K562 (cell line): ENCODE measurements at regions not wholly inside any gene's neighbourhood (a gene's known extent, or its start where the extent isn't known, plus 50 kb on each side); places are given as distances from the start of the nearest gene placed in this dataset.

Experiments
- ATAC-seq: fragments of 200-7000 bp; cut with Tn5 transposase; 3 replicates; pipeline ENCODE4 v1.9.1; 2020; ENCODE audit warnings: moderate library complexity
- BruUV-seq: library from RNA; stranded (reverse); fragments of 400-500 nt; replicated peaks from 2 replicates; lab custom pipeline; 2021; lab: Mats Ljungman, UMichigan
- CTCF ChIA-PET: fragments of 300-600 bp; formaldehyde crosslinking; extraction: SDS; loops from one replicate; lab custom pipeline; 2021; ENCODE audit warnings: low intra/inter-chr PET ratio; lab: Yijun Ruan, JAX
- POLR2A ChIA-PET: fragments of 300-600, 350-650 bp; sonication (Branson Sonifier 250); formaldehyde crosslinking; extraction: SDS; loops from one replicate; lab custom pipeline; 2021; ENCODE audit warnings: antibody characterized with exemption, inconsistent platforms; lab: Yijun Ruan, JAX
- DNase-seq, 4 experiments: peaks; one replicate each; pipeline versions ENCODE4 v3.0.0 to v3.0.0-alpha.2; 2011 to 2018; ENCODE audit warnings: low spot score in 3 of 4, mixed read lengths in 3 of 4; ENCODE audit errors: extremely low read depth in 1 of 4
- FAIRE-seq: peaks from 2 replicates; lab custom pipeline; 2011; peaks lifted over from hg19 to GRCh38; lab: Jason Lieb, UNC
- H2AFZ ChIP-seq: 2 replicates; pipeline ENCODE4 v1.6.0; 2011; ENCODE audit warnings: low read depth, low read length, control low read depth, inconsistent platforms
- H3K27ac ChIP-seq: fragments of 200-600 bp; 3 replicates; pipeline ENCODE4 v1.8.0; 2011; ENCODE audit warnings: low read depth, mild to moderate bottlenecking, control low read depth, inconsistent platforms, low read length, moderate library complexity, mixed read lengths; ENCODE audit errors: extremely low read depth
- H3K27me3 ChIP-seq, 2 experiments: fragments of 300-600 bp in 1 of 2; 2 replicates in 1 of 2; 3 replicates in 1 of 2; pipeline versions ENCODE4 v1.6.0 to v1.8.0; 2011; ENCODE audit warnings: inconsistent platforms in 2 of 2, low read length in 2 of 2, mild to moderate bottlenecking in 1 of 2, mixed read lengths in 1 of 2, moderate library complexity in 1 of 2; ENCODE audit not compliant: control insufficient read depth in 2 of 2, insufficient read depth in 2 of 2
- H3K36me3 ChIP-seq: fragments of 300-600 bp; 3 replicates; pipeline ENCODE4 v1.8.0; 2011; ENCODE audit warnings: mild to moderate bottlenecking, low read length, inconsistent platforms; ENCODE audit not compliant: control insufficient read depth, insufficient read depth
- H3K4me1 ChIP-seq, 2 experiments: fragments of 200-600 bp in 1 of 2; replicated peaks in 1 of 2; 2 replicates in 1 of 2; 3 replicates in 1 of 2; pipeline versions ENCODE4 v1.5.1 to v1.8.0; 2011; ENCODE audit warnings: inconsistent platforms in 2 of 2, low read length in 2 of 2, mild to moderate bottlenecking in 1 of 2, mixed read lengths in 1 of 2, moderate library complexity in 1 of 2; ENCODE audit not compliant: control insufficient read depth in 2 of 2, insufficient read depth in 2 of 2
- H3K4me2 ChIP-seq: 2 replicates; pipeline ENCODE4 v1.6.1; 2011; ENCODE audit warnings: low read length, control low read depth, inconsistent platforms, mixed read lengths; ENCODE audit not compliant: insufficient read depth
- H3K4me3 ChIP-seq: fragments of 200-600 bp; sonication (generic), shearing (Covaris generic); 2 replicates; pipeline ENCODE4 v1.5.1; 2016; ENCODE audit warnings: control low read depth, inconsistent platforms
- H3K79me2 ChIP-seq: fragments of 200-600 bp; 3 replicates; pipeline ENCODE4 v1.8.0; 2011; ENCODE audit warnings: low read length, inconsistent platforms; ENCODE audit not compliant: control insufficient read depth, insufficient read depth
- H3K9ac ChIP-seq, 2 experiments: 2 replicates each; pipeline versions ENCODE4 v1.6.0 to v1.6.1; 2011; ENCODE audit warnings: low read depth in 2 of 2, low read length in 2 of 2, control low read depth in 1 of 2, inconsistent platforms in 1 of 2, mild to moderate bottlenecking in 1 of 2, mixed read lengths in 1 of 2; ENCODE audit not compliant: insufficient read depth in 1 of 2
- H3K9me1 ChIP-seq: one replicate; pipeline ENCODE4 v1.6.0; 2011; ENCODE audit warnings: inconsistent platforms, mild to moderate bottlenecking, low read length, moderate library complexity; ENCODE audit not compliant: control insufficient read depth, insufficient read depth
- H3K9me3 ChIP-seq: replicated peaks from 2 replicates; pipeline ENCODE4 v1.5.1; 2011; ENCODE audit warnings: low read depth, low read length, inconsistent platforms; ENCODE audit not compliant: control insufficient read depth, insufficient read depth
- H4K20me1 ChIP-seq: replicated peaks from 2 replicates; pipeline ENCODE4 v1.6.1; 2011; ENCODE audit warnings: low read length, inconsistent platforms, mixed read lengths; ENCODE audit not compliant: control insufficient read depth, insufficient read depth
- CREB1 ChIP-seq, 2 experiments: sonication (generic) in 1 of 2; formaldehyde crosslinking in 1 of 2; IDR thresholded peaks; 2 replicates each; pipeline versions ENCODE4 v1.6.1 to v1.8.0; 2012 to 2022; ENCODE audit warnings: inconsistent platforms in 1 of 2, mild to moderate bottlenecking in 1 of 2, missing genetic modification reagents in 1 of 2, moderate library complexity in 1 of 2
- EGR1 ChIP-seq: fragments of 450-650 bp; conservative IDR thresholded peaks from 2 replicates; pipeline ENCODE4 v1.6.1; 2017; ENCODE audit warnings: mild to moderate bottlenecking
- HMGN3 ChIP-seq: IDR thresholded peaks from 2 replicates; pipeline ENCODE4 v1.6.1; 2011; ENCODE audit warnings: borderline replicate concordance, low read depth, mild to moderate bottlenecking, mixed read lengths, low read length; ENCODE audit not compliant: insufficient read length; ENCODE audit errors: extremely low read depth
- MITF ChIP-seq: IDR thresholded peaks from 2 replicates; pipeline ENCODE4 v1.6.1; 2014; ENCODE audit warnings: antibody characterized with exemption
- POLR2H ChIP-seq: IDR thresholded peaks from 2 replicates; pipeline ENCODE4 v1.6.1; 2016; ENCODE audit warnings: missing genetic modification characterization, low read depth, mild to moderate bottlenecking, control low read depth, missing compliant biosample characterization, moderate library complexity
- RBFOX2 ChIP-seq: fragments of 200-400 bp; formaldehyde crosslinking; IDR thresholded peaks from 2 replicates; pipeline ENCODE4 v1.6.1; 2017; ENCODE audit warnings: low read depth, mild to moderate bottlenecking, low read length, moderate library complexity
- RREB1 ChIP-seq: fragments of 250-450 bp; sonication (Bioruptor Pico); IDR thresholded peaks from 2 replicates; pipeline ENCODE4 v1.4.0; 2020
- SRF ChIP-seq, 2 experiments: fragments of 250-450, 450-650 bp in 1 of 2; sonication (Bioruptor Pico) in 1 of 2; sonication (generic) in 1 of 2; formaldehyde crosslinking; IDR thresholded peaks; 2 replicates each; pipeline versions ENCODE4 v1.5.0 to v1.5.1; 2020 to 2022; ENCODE audit warnings: mild to moderate bottlenecking in 1 of 2, missing genetic modification reagents in 1 of 2
- TEAD4 ChIP-seq, 2 experiments: sonication (generic) in 1 of 2; formaldehyde crosslinking in 1 of 2; IDR thresholded peaks; 2 replicates each; pipeline versions ENCODE4 v1.6.1 to v1.8.0; 2012 to 2022; ENCODE audit warnings: borderline replicate concordance in 1 of 2, inconsistent platforms in 1 of 2, low read length in 1 of 2, mild to moderate bottlenecking in 1 of 2, missing genetic modification reagents in 1 of 2
- UBTF ChIP-seq, 2 experiments: IDR thresholded peaks; 2 replicates each; pipeline ENCODE4 v1.6.1; 2012; ENCODE audit warnings: improper control_type of control experiment in 2 of 2, low read depth in 2 of 2, low read length in 2 of 2, borderline replicate concordance in 1 of 2
- ZNF764 ChIP-seq: fragments of 250-450 bp; sonication (Bioruptor Pico); IDR thresholded peaks from 2 replicates; pipeline ENCODE4 v1.4.0; 2020; ENCODE audit warnings: low read depth, mild to moderate bottlenecking, moderate library complexity
- WGBS: fragments of 100-300 bp; shearing (Covaris generic); methylation state at CpG from one replicate; pipeline ENCODE4 v1.1.6; 2016; ENCODE audit warnings: low coverage, mixed read lengths; ENCODE audit not compliant: insufficient coverage; ENCODE audit errors: missing lambda C conversion rate; 5-methylcytosine and 5-hydroxymethylcytosine counted together
- in situ Hi-C: fragments of 300-500 bp; cut with MboI; formaldehyde crosslinking; loops from 4 replicates; pipeline ENCODE4 v1.15.0; 2018; ENCODE audit warnings: inconsistent platforms, mixed read lengths
- intact Hi-C: fragments of 100-400 bp; cut with micrococcal nuclease; formaldehyde crosslinking; loops from 2 replicates; pipeline ENCODE4 v1.14.2; 2022

GRCh38 chr11:116384407-116384806, 388.4 kb downstream of the BUD13 start:
- Histone ChIP-seq H3K36me3 (no peaks in the 10 kb centered on the region), H2AFZ (no peak overlapping the region), H3K27me3 (peaks cover 0 to 10% of the 10 kb centered on the region in 2 experiments; a peak in 2 of 5 replicates), H3K27ac (no peak overlapping the region), H3K9ac (no peak overlapping the region), H3K4me2 (no peak overlapping the region), H3K9me3 (no peaks in the 10 kb centered on the region), H3K4me1 (no peaks in the 10 kb centered on the region), H3K9me1 (no peaks in the 10 kb centered on the region), H4K20me1 (no peaks in the 10 kb centered on the region), H3K4me3 (no peak overlapping the region), H3K79me2 (no peaks in the 10 kb centered on the region)
- ChIA-PET CTCF (no interaction called here), POLR2A (no interaction called here)
- DNase-seq, result no peak
- WGBS, result 2% methylated on average over 5 of the region's 5 CpGs
- no TSS peak for BruUV-seq
- in situ Hi-C loops, result no loop called here
- no peak for FAIRE-seq
- ATAC-seq, result no peak
- intact Hi-C loops, result no loop called here
- no peak for TF ChIP-seq ZNF764 (CRISPR knock-in tag)
- no peak for TF ChIP-seq MITF
- no peak for TF ChIP-seq UBTF (IDR thresholded peaks at IDR 0.05; ENCODE audit: borderline replicate concordance in 1 of 2, low read depth in 2 of 2, low read length in 2 of 2)
- TF ChIP-seq HMGN3, result no peak
- TF ChIP-seq TEAD4 (IDR thresholded peaks at IDR 0.05; ENCODE audit: low read length), result no peak
- TF ChIP-seq TEAD4 (CRISPR knock-in tag; IDR thresholded peaks at IDR 0.05; ENCODE audit: borderline replicate concordance), result no peak
- no peak for TF ChIP-seq POLR2H
- no peak for TF ChIP-seq EGR1
- TF ChIP-seq SRF (CRISPR knock-in tag; IDR thresholded peaks at IDR 0.05), result no peak
- TF ChIP-seq RREB1 (CRISPR knock-in tag), result no peak
- no peak for TF ChIP-seq CREB1 (IDR thresholded peaks at IDR 0.05)
- no peak for TF ChIP-seq CREB1 (CRISPR knock-in tag; IDR thresholded peaks at IDR 0.05)
- TF ChIP-seq RBFOX2, result no peak
